ENCODE measurements at regions not wholly inside any gene's neighbourhood (a gene's known extent, or its start where the extent isn't known, plus 50 kb on each side); places are given as distances from the start of the nearest gene placed in this dataset.

- TF ChIP-seq TAF1 (conservative IDR thresholded peaks at IDR 0.05) (no peak), CTCF (IDR thresholded peaks at IDR 0.05; ENCODE audit: low read depth, low read length, missing input control) (no peak), ATF3 (IDR thresholded peaks at IDR 0.05) (no peak), EGR1 (IDR thresholded peaks at IDR 0.05; ENCODE audit: low read depth in 2 of 2) (no peak), YY1 (IDR thresholded peaks at IDR 0.05) (no peak)
Measured at GRCh38 chr10:128211064-128211504, 84.9 kb upstream of the MKI67 start.

All from liver (tissue), 3 donors.